Esophagus muscularis mucosa (tissue), 4 donors: ENCODE measurements at regions not wholly inside any gene's neighbourhood (a gene's known extent, or its start where the extent isn't known, plus 50 kb on each side); places are given as distances from the start of the nearest gene placed in this dataset.

Experiments
- CTCF ChIP-seq, 3 experiments: fragments of 200-600 bp in 2 of 3; fragments of 450-650 bp in 1 of 3; sonication (generic) in 2 of 3; IDR thresholded peaks; one replicate each; pipeline ENCODE4 v1.5.1; 2017 to 2019; ENCODE audit warnings: antibody characterized with exemption in 3 of 3, mild to moderate bottlenecking in 2 of 3, moderate library complexity in 1 of 3
- EP300 ChIP-seq: sonication (generic); formaldehyde crosslinking; IDR thresholded peaks from one replicate; pipeline ENCODE4 v1.6.1; 2017; ENCODE audit warnings: antibody characterized with exemption
- POLR2A ChIP-seq: fragments of 450-650 bp; IDR thresholded peaks from one replicate; pipeline ENCODE4 v1.6.1; 2017; ENCODE audit warnings: antibody characterized with exemption, moderate library complexity, mild to moderate bottlenecking, low read depth

GRCh38 chr5:14063138-14063537 lies 80.0 kb upstream of the TRIO start:
- TF ChIP-seq POLR2A (no peak), CTCF (IDR thresholded peaks at IDR 0.05) (no peak), EP300 (no peak)
